Type B pancreatic cell (in vitro differentiated cells): ENCODE measurements at regions not wholly inside any gene's neighbourhood (a gene's known extent, or its start where the extent isn't known, plus 50 kb on each side); places are given as distances from the start of the nearest gene placed in this dataset.
A peak's percentile ranks its signal among the peaks of the same experiment; 100 is the strongest.

Source experiments
- DNase-seq: peaks from one replicate; pipeline ENCODE4 v3.0.0; 2021; ENCODE audit warnings: mixed read lengths; ENCODE audit not compliant: unreplicated experiment; ENCODE audit errors: extremely low spot score
- H3K27ac Mint-ChIP-seq: 2 replicates; pipeline ENCODE4 v1.8.0; 2021; ENCODE audit warnings: mild to moderate bottlenecking, mixed read lengths
- H3K27me3 Mint-ChIP-seq: 2 replicates; pipeline ENCODE4 v1.8.0; 2021; ENCODE audit warnings: mixed read lengths
- H3K36me3 Mint-ChIP-seq: 2 replicates; pipeline ENCODE4 v1.8.0; 2021; ENCODE audit warnings: mixed read lengths
- H3K4me1 Mint-ChIP-seq: one replicate; pipeline ENCODE4 v1.8.0; 2021; ENCODE audit warnings: mixed read lengths; ENCODE audit not compliant: unreplicated experiment
- H3K4me3 Mint-ChIP-seq: 2 replicates; pipeline ENCODE4 v1.8.0; 2021; ENCODE audit warnings: mild to moderate bottlenecking, mixed read lengths
- H3K9me3 Mint-ChIP-seq: 2 replicates; pipeline ENCODE4 v1.8.0; 2021; ENCODE audit warnings: mixed read lengths
- CTCF ChIP-seq: fragments of 200-600 bp; sonication (generic); conservative IDR thresholded peaks from 2 replicates; pipeline ENCODE4 v1.5.0; 2021; ENCODE audit warnings: antibody characterized with exemption, mild to moderate bottlenecking

DNA sequence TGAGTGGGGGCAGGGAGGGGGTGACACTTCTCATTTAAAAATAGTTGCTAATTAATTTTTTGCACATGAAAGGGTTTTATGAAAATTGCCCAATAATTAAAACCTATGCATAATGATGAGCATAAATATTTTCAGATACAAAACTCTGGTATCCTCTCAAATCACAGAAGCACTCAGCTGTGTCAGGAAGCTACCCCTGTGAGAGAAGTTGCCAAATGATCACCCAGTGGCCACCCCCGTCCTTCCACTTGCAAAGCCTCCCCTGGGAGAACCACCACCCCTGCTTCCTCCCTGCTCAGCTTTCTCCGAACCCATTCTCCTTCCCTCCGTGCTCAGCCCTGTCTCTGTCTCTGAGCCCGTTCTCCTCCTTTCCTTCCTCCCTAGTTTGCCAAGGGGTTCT lies 400.2 kb upstream of the SALL3 start:
- Mint-ChIP-seq H3K27ac (no peak overlapping the region), H3K9me3 (peaks cover 10% of the 10 kb centered on the region), H3K36me3 (no peaks in the 10 kb centered on the region), H3K27me3 (peaks cover 3% of the 10 kb centered on the region), H3K4me1 (no peaks in the 10 kb centered on the region), H3K4me3 (no peak overlapping the region)
- no peak for TF ChIP-seq CTCF
- DNase-seq: no peak

- Mint-ChIP-seq H3K36me3 (no peaks in the 10 kb centered on the region), H3K27me3 (peaks cover 3% of the 10 kb centered on the region), H3K27ac (no peak overlapping the region), H3K4me3 (no peak overlapping the region), H3K4me1 (no peaks in the 10 kb centered on the region), H3K9me3 (peaks cover 6% of the 10 kb centered on the region)
- TF ChIP-seq CTCF: no peak
- DNase-seq: peak; percentile 25
These were observed 399.6 kb upstream of the SALL3 start for GRCh38 chr18:78579854-78580577.

- H3K4me3 Mint-ChIP-seq: no peak overlapping the region
- no peak for TF ChIP-seq CTCF
- peaks cover 3% of the 10 kb centered on the region for H3K27me3 Mint-ChIP-seq
- H3K36me3 Mint-ChIP-seq: no peaks in the 10 kb centered on the region
- no peaks in the 10 kb centered on the region for H3K4me1 Mint-ChIP-seq
- no peak for DNase-seq
- no peak overlapping the region for H3K27ac Mint-ChIP-seq
- peaks cover 6% of the 10 kb centered on the region for H3K9me3 Mint-ChIP-seq
These were observed 398.7 kb upstream of the SALL3 start for GRCh38 chr18:78580835-78581339.

DNA sequence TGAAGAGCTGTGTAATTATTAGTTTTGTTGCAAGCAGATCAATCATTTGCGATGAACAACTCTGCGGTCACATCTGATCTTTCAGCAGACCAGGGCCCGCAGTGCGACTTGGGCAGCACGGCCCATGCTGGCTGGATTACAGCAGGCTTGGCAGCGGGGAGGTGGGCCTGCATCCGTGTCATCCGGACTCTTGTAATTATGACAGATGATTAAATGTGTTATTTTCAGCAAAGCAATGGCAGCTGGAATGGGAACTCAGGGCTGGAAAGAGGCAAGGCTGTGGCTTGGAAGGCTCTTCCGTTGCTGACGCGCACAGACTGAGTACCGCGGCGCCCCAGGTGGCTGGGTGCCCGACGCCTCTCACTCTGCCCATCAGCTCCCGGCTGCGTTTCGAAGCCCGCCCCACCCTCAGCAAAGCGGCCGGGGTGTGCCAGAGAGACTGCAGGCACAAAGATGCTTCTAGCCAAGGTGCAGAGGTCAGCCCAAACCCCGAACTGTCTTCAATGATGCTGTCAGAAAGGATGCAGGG lies 397.4 kb upstream of the SALL3 start:
- H3K4me3 Mint-ChIP-seq: no peak overlapping the region
- H3K9me3 Mint-ChIP-seq: peaks cover 6% of the 10 kb centered on the region
- H3K4me1 Mint-ChIP-seq: peaks cover 5% of the 10 kb centered on the region
- no peak overlapping the region for H3K27ac Mint-ChIP-seq
- TF ChIP-seq CTCF: no peak
- peak; percentile 39 for DNase-seq
- H3K27me3 Mint-ChIP-seq: peaks cover 3% of the 10 kb centered on the region
- H3K36me3 Mint-ChIP-seq: no peaks in the 10 kb centered on the region

DNA sequence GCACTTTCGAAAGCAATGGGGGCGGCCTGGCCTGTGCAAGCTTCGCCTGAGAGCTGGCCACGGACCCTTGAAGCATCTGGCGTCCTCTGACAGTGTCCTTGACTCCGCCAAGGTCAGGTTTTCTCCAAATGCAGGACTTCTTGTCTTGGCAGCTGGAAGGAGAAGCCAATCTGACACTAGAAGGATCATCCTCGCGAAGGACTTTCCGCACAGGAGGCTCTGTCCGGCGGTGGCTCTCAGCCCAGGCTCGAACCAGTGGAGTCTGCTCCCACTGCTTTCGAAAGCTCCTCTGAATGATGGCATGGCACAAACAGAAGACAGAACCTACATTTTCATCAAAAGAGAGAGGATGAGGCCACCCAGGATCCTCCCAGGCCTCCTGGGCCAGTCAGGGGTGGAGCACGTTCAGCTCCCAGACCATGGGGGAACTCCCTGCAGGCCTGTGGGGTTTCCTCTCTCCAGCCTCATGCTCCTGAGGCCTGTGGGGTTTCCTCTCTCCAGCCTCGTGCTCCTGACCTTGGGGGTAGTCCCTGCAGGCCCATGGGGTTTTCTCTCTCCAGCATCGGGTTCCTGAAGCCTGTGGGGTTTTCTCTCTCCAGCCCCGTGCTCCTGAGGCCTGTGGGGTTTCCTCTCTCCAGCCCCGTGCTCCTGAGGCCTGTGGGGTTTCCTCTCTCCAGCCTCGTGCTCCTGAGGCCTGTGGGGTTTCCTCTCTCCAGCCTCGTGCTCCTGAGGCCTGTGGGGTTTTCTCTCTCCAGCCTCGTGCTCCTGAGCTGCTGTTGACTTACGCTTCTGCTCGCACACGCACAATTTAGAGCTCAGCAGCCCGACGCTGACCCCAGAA lies 396.5 kb upstream of the SALL3 start:
- no peak for TF ChIP-seq CTCF
- Mint-ChIP-seq H3K9me3 (peaks cover 6% of the 10 kb centered on the region), H3K27me3 (peaks cover 3% of the 10 kb centered on the region)

More for the DNA sequence above, 396.5 kb upstream of the SALL3 start:
- DNase-seq: no peak
- no peak overlapping the region for H3K27ac Mint-ChIP-seq
- H3K4me3 Mint-ChIP-seq: no peak overlapping the region
- no peaks in the 10 kb centered on the region for H3K36me3 Mint-ChIP-seq
- peaks cover 7% of the 10 kb centered on the region for H3K4me1 Mint-ChIP-seq
